HCT116 (cell line): ENCODE measurements at regions not wholly inside any gene's neighbourhood (a gene's known extent, or its start where the extent isn't known, plus 50 kb on each side); places are given as distances from the start of the nearest gene placed in this dataset.

Source experiments
- ATAC-seq: fragments of 200-7000 bp; cut with Tn5 transposase; 2 replicates; pipeline ENCODE4 v1.9.1; 2020; ENCODE audit warnings: mild to moderate bottlenecking, moderate library complexity
- BruUV-seq: library from RNA; stranded (reverse); fragments of 400-500 nt; replicated peaks from 2 replicates; lab custom pipeline; 2021; lab: Mats Ljungman, UMichigan
- CTCF ChIA-PET: fragments of 300-600 bp; sonication (Branson Sonifier 250); formaldehyde crosslinking; loops from one replicate; lab custom pipeline; 2021; ENCODE audit warnings: antibody characterized with exemption; lab: Charles Lee
- POLR2A ChIA-PET: fragments of 300-600, 350-600 bp; sonication (Branson Sonifier 250); formaldehyde crosslinking; loops from one replicate; lab custom pipeline; 2021; ENCODE audit warnings: antibody characterized with exemption; lab: Charles Lee
- RAD21 ChIA-PET, 2 experiments: fragments of 300-600 bp; sonication (Branson Sonifier 250); formaldehyde crosslinking; loops; one replicate each; lab custom pipeline; 2023; ENCODE audit warnings: low total read pairs in 2 of 2; ENCODE audit not compliant: uncharacterized antibody in 2 of 2, unreplicated experiment in 2 of 2, low non-redundant PET in 1 of 2; lab: Charles Lee
- DNase-seq: peaks from one replicate; pipeline ENCODE4 v3.0.0-alpha.2; 2010; ENCODE audit warnings: low read depth, low spot score
- H2AFZ ChIP-seq: fragments of 200-600 bp; shearing (Covaris generic), sonication (generic); 2 replicates; pipeline ENCODE4 v1.6.1; 2017; ENCODE audit warnings: low read depth, mixed run types, mixed read lengths, antibody characterized with exemption, low read length; ENCODE audit not compliant: poor library complexity, severe bottlenecking
- H3K27ac ChIP-seq: 2 replicates; pipeline ENCODE4 v1.5.1; 2012; ENCODE audit warnings: low read depth, low read length
- H3K27me3 ChIP-seq: fragments of 200-600 bp; sonication (generic); 2 replicates; pipeline ENCODE4 v1.6.1; 2016; ENCODE audit warnings: mixed run types, low read length, mixed read lengths; ENCODE audit not compliant: insufficient read depth
- H3K36me3 ChIP-seq, 2 experiments: fragments of 200-500 bp in 1 of 2; fragments of 200-600 bp in 1 of 2; sonication (Bioruptor generic) in 1 of 2; sonication (generic) in 1 of 2; 2 replicates each; pipeline versions ENCODE4 v1.5.1 to v1.6.1; 2014 to 2016; ENCODE audit warnings: low read length in 2 of 2, inconsistent platforms in 1 of 2, mixed read lengths in 1 of 2, mixed run types in 1 of 2; ENCODE audit not compliant: insufficient read depth in 2 of 2, control insufficient read depth in 1 of 2
- H3K4me1 ChIP-seq, 2 experiments: fragments of 200-600 bp in 1 of 2; sonication (generic) in 1 of 2; 2 replicates each; pipeline versions ENCODE4 v1.5.1 to v1.6.1; 2012 to 2017; ENCODE audit warnings: low read length in 2 of 2, inconsistent platforms in 1 of 2, mild to moderate bottlenecking in 1 of 2, mixed read lengths in 1 of 2, mixed run types in 1 of 2, moderate library complexity in 1 of 2; ENCODE audit not compliant: insufficient read depth in 2 of 2, control insufficient read depth in 1 of 2
- H3K4me2 ChIP-seq: fragments of 200-600 bp; sonication (generic); 2 replicates; pipeline ENCODE4 v1.6.1; 2017; ENCODE audit warnings: mixed run types, low read length, mixed read lengths
- H3K4me3 ChIP-seq, 2 experiments: fragments of 200-600 bp in 1 of 2; sonication (generic) in 1 of 2; replicated peaks in 1 of 2; 2 replicates each; pipeline ENCODE4 v1.5.1; 2011 to 2016; ENCODE audit warnings: low read length in 2 of 2, control low read depth in 1 of 2, low read depth in 1 of 2, mild to moderate bottlenecking in 1 of 2, mixed read lengths in 1 of 2, mixed run types in 1 of 2
- H3K79me2 ChIP-seq: fragments of 200-600 bp; sonication (generic); 2 replicates; pipeline ENCODE4 v1.6.1; 2017; ENCODE audit warnings: mild to moderate bottlenecking, mixed run types, low read length, moderate library complexity, mixed read lengths; ENCODE audit not compliant: insufficient read depth
- H3K9ac ChIP-seq: fragments of 200-600 bp; sonication (generic); 2 replicates; pipeline ENCODE4 v1.6.1; 2016; ENCODE audit warnings: low read length, mixed read lengths
- H3K9me2 ChIP-seq: fragments of 200-600 bp; sonication (generic), shearing (Covaris generic); 2 replicates; pipeline ENCODE4 v1.6.1; 2017; ENCODE audit warnings: mixed run types, mild to moderate bottlenecking, moderate library complexity; ENCODE audit not compliant: insufficient read depth
- H3K9me3 ChIP-seq, 2 experiments: fragments of 200-500 bp in 1 of 2; fragments of 200-600 bp in 1 of 2; sonication (Bioruptor generic) in 1 of 2; sonication (generic) in 1 of 2; 2 replicates each; pipeline ENCODE4 v1.6.1; 2014 to 2017; ENCODE audit warnings: low read length in 2 of 2, mixed read lengths in 2 of 2, inconsistent platforms in 1 of 2, low read depth in 1 of 2, mild to moderate bottlenecking in 1 of 2, mixed run types in 1 of 2, moderate library complexity in 1 of 2; ENCODE audit not compliant: control insufficient read depth in 1 of 2, insufficient read depth in 1 of 2
- H4K20me1 ChIP-seq: fragments of 200-600 bp; sonication (generic), shearing (Covaris generic); 2 replicates; pipeline ENCODE4 v1.6.1; 2017; ENCODE audit warnings: mixed run types, mild to moderate bottlenecking, moderate library complexity; ENCODE audit not compliant: insufficient read depth
- CBX3 ChIP-seq: IDR thresholded peaks from 2 replicates; pipeline ENCODE4 v1.6.1; 2012; ENCODE audit warnings: low read depth
- EGR1 ChIP-seq: IDR thresholded peaks from 2 replicates; pipeline ENCODE4 v1.6.1; 2012; ENCODE audit warnings: low read depth
- ELF1 ChIP-seq: IDR thresholded peaks from 2 replicates; pipeline ENCODE4 v1.6.1; 2012; ENCODE audit warnings: low read depth, borderline replicate concordance
- EZH2 ChIP-seq: fragments of 200-600 bp; sonication (generic); IDR thresholded peaks from 2 replicates; pipeline ENCODE4 v1.6.1; 2017; ENCODE audit warnings: antibody characterized with exemption, mixed run types
- FOSL1 ChIP-seq: IDR thresholded peaks from 2 replicates; pipeline ENCODE4 v1.6.1; 2012; ENCODE audit warnings: low read depth
- JUND ChIP-seq: IDR thresholded peaks from 2 replicates; pipeline ENCODE4 v1.6.1; 2012
- POLR2A ChIP-seq: IDR thresholded peaks from 2 replicates; pipeline ENCODE4 v1.7.0; 2011; ENCODE audit warnings: borderline replicate concordance; ENCODE audit not compliant: insufficient read depth, insufficient read length; ENCODE audit errors: extremely low read depth
- POLR2AphosphoS5 ChIP-seq: IDR thresholded peaks from 2 replicates; pipeline ENCODE4 v1.6.1; 2011; ENCODE audit warnings: mild to moderate bottlenecking, low read depth, low read length, moderate library complexity
- RAD21 ChIP-seq: IDR thresholded peaks from 2 replicates; pipeline ENCODE4 v1.6.1; 2012; ENCODE audit warnings: low read depth, mild to moderate bottlenecking
- SIN3A ChIP-seq: IDR thresholded peaks from 2 replicates; pipeline ENCODE4 v1.6.1; 2012; ENCODE audit warnings: low read depth
- SRF ChIP-seq: IDR thresholded peaks from 2 replicates; pipeline ENCODE4 v1.6.1; 2012; ENCODE audit warnings: low read depth
- TCF7L2 ChIP-seq: IDR thresholded peaks from 2 replicates; pipeline ENCODE4 v1.7.0; 2011; ENCODE audit warnings: borderline replicate concordance, inconsistent platforms; ENCODE audit not compliant: insufficient read depth, insufficient read length; ENCODE audit errors: extremely low read depth
- YY1 ChIP-seq: IDR thresholded peaks from 2 replicates; pipeline ENCODE4 v1.6.1; 2011; ENCODE audit warnings: low read length, low read depth, moderate library complexity, mild to moderate bottlenecking; ENCODE audit not compliant: insufficient replicate concordance; ENCODE audit errors: extremely low read depth
- ZFX ChIP-seq: fragments of 450-650 bp; IDR thresholded peaks from 2 replicates; pipeline ENCODE4 v1.6.1; 2017
- intact Hi-C: fragments of 100-400 bp; cut with micrococcal nuclease; formaldehyde crosslinking; loops from 2 replicates; pipeline ENCODE4 v1.10.0; 2022
- TF ChIP-seq, protein P1 (sequence below): IDR thresholded peaks from 2 replicates; pipeline ENCODE4 v1.6.1; 2012
- TF ChIP-seq, protein P2 (sequence below): IDR thresholded peaks from 2 replicates; pipeline ENCODE4 v1.6.1; 2012; ENCODE audit warnings: low read depth

DNA sequence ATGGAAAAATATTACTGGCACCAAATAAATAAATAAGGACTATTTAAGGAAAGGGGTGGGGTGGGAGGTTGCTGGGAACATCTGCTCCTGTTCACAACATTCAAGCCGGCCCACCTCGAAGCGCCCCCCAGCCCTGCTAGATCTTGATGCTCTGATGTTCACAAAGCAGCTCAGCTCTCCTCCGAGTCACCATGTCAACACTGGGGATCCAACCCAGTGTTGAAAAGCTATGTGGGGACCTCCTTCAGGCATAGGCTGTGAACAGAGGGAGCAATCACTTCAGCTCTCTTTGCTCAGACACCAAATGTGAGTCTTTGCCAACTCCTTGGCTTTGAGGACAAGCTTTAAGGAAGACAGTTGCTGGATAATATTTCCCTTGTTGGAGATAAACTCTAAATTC lies 176.8 kb upstream of the NT5E start:
- TF ChIP-seq JUND (no peak), TCF7L2 (no peak), POLR2A (no peak), EZH2 (no peak), CBX3 (no peak), FOSL1 (no peak), ELF1 (no peak)
- TF ChIP-seq, protein P1, sequence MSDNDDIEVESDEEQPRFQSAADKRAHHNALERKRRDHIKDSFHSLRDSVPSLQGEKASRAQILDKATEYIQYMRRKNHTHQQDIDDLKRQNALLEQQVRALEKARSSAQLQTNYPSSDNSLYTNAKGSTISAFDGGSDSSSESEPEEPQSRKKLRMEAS, result no peak
- Histone ChIP-seq H3K79me2 (no peaks in the 10 kb centered on the region), H3K4me1 (no peaks in the 10 kb centered on the region), H3K27me3 (no peaks in the 10 kb centered on the region), H3K36me3 (no peaks in the 10 kb centered on the region), H4K20me1 (no peaks in the 10 kb centered on the region), H3K4me3 (no peak overlapping the region), H2AFZ (no peak overlapping the region), H3K9me2 (no peaks in the 10 kb centered on the region), H3K9me3 (no peaks in the 10 kb centered on the region), H3K9ac (no peak overlapping the region), H3K4me2 (no peak overlapping the region), H3K27ac (no peak overlapping the region)
- POLR2A ChIA-PET, result no interaction called here
- BruUV-seq, result no TSS peak
- ATAC-seq (no peak), DNase-seq (no peak)
- RAD21 ChIA-PET, result no interaction called here
- CTCF ChIA-PET, result no interaction called here
- intact Hi-C loops, result no loop called here

DNA sequence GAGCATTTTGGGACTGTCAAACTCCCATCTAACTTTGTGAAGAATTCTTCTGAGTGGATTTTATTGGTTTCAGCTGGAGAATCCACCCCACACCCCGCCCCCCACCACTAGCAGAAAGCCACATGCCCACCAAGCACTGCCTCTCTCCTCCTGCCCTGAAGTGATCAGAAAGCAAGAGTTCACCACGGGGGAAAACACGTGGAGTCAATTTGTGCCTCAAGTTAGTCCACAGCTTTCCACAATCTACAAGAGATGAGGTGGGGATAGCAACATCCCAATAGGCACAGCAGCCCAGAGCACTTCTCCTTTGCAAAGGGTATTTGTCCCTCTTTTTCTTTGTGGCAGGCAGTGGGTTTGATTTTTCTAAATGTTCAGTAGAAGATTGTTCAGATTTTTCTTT lies 177.3 kb upstream of the NT5E start:
- ChIA-PET RAD21 (no interaction called here), POLR2A (no interaction called here), CTCF (no interaction called here)
- ATAC-seq, result no peak
- no peak overlapping the region for H2AFZ ChIP-seq
- no peaks in the 10 kb centered on the region for H3K27me3 ChIP-seq
- intact Hi-C loops, result no loop called here
- H4K20me1 ChIP-seq, result no peaks in the 10 kb centered on the region
- no peak for DNase-seq
- no peaks in the 10 kb centered on the region for H3K9me2 ChIP-seq
- no peaks in the 10 kb centered on the region for H3K36me3 ChIP-seq
- no peaks in the 10 kb centered on the region for H3K4me1 ChIP-seq
- no peak overlapping the region for H3K4me3 ChIP-seq
- no peak overlapping the region for H3K9ac ChIP-seq
- H3K27ac ChIP-seq, result no peak overlapping the region
- no peaks in the 10 kb centered on the region for H3K79me2 ChIP-seq
- H3K4me2 ChIP-seq, result no peak overlapping the region
- H3K9me3 ChIP-seq, result no peaks in the 10 kb centered on the region
- no TSS peak for BruUV-seq
- TF ChIP-seq SRF (no peak), JUND (no peak), ZFX (no peak), EGR1 (no peak), TCF7L2 (no peak), POLR2A (no peak), CBX3 (no peak), YY1 (no peak), RAD21 (no peak), EZH2 (no peak), SIN3A (no peak), POLR2AphosphoS5 (no peak)
- TF ChIP-seq, protein P2, sequence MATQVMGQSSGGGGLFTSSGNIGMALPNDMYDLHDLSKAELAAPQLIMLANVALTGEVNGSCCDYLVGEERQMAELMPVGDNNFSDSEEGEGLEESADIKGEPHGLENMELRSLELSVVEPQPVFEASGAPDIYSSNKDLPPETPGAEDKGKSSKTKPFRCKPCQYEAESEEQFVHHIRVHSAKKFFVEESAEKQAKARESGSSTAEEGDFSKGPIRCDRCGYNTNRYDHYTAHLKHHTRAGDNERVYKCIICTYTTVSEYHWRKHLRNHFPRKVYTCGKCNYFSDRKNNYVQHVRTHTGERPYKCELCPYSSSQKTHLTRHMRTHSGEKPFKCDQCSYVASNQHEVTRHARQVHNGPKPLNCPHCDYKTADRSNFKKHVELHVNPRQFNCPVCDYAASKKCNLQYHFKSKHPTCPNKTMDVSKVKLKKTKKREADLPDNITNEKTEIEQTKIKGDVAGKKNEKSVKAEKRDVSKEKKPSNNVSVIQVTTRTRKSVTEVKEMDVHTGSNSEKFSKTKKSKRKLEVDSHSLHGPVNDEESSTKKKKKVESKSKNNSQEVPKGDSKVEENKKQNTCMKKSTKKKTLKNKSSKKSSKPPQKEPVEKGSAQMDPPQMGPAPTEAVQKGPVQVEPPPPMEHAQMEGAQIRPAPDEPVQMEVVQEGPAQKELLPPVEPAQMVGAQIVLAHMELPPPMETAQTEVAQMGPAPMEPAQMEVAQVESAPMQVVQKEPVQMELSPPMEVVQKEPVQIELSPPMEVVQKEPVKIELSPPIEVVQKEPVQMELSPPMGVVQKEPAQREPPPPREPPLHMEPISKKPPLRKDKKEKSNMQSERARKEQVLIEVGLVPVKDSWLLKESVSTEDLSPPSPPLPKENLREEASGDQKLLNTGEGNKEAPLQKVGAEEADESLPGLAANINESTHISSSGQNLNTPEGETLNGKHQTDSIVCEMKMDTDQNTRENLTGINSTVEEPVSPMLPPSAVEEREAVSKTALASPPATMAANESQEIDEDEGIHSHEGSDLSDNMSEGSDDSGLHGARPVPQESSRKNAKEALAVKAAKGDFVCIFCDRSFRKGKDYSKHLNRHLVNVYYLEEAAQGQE, result no peak
- TF ChIP-seq, protein P1, result no peak
